ENCODE measurements at regions not wholly inside any gene's neighbourhood (a gene's known extent, or its start where the extent isn't known, plus 50 kb on each side); places are given as distances from the start of the nearest gene placed in this dataset.
A peak's percentile ranks its signal among the peaks of the same experiment; 100 is the strongest.

GRCh38 chr9:86732514-86733171 lies 214.7 kb downstream of the GAS1 start:
- no peak overlapping the region for H3K4me3 ChIP-seq (ENCODE audit: low read length)
- DNase-seq (ENCODE audit: low read depth), result peak; percentile 96
- TF ChIP-seq CTCF (IDR thresholded peaks at IDR 0.05; ENCODE audit: insufficient read depth, low read depth, low read length, missing control alignments), result no peak

DNA sequence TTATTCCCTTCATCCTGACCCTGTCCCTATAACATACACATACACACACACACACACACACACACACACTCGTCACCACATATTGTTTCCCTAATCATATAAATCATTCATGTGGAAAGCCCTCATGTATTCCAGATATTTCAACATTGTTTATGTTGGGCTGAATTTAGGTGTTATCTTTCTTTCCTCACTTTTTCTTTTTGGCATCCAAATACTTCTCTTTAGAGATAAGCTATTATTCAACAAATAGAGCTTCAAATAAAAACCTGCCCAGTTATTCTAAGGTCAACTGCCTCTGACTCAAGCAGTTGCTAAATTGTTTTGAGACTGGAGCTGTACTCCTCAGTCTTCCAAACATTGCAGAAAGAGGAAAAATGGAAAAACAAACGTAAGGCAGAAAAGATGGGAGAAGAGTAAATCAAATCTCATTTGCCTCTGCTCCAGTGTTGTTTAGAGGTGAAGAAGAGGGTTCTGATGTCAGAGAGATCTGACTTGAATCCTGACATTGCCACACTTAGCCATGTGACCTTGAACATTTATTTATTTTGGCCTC lies 215.7 kb downstream of the GAS1 start:
- DNase-seq (ENCODE audit: low read depth), result peak; percentile 41

DNA sequence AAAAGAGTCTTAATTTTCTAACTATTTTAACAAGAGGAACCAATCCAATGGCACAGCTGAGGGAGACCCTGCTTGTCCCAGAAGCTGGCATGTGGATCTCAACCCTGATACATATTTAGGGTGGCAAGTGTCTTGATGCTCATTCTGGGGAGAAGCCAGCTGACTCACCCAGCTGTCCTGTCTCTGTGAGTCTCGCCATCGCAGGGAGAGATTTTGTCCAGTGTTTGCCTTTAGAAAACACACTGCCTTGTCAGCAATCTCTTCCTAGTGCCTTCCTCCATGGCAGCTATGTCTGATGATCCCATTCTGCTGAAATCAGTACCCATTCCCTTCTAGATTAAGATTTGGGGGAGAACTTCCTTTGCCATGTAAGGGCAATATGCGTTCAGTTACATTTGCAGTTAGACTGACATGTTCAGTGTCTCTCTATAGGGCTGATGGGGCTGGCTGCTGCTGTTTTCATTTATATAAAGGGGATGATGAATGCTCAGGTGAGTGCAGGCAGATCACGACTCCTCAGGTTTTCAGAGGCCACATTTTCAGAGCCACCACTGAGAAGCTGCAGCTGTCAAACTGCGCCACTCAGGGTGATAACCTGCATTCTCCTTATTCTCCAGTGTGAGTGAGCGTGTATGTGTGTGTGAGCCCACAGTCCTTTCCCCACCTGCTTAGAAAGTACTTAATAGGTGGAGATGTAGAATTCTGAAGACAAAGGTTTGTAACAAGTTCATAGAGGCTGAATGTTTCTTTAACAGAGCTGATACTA lies 217.0 kb downstream of the GAS1 start:
- DNase-seq (ENCODE audit: low read depth), result no peak
- H3K4me3 ChIP-seq (ENCODE audit: low read length), result no peak overlapping the region
- TF ChIP-seq CTCF (IDR thresholded peaks at IDR 0.05; ENCODE audit: insufficient read depth, low read depth, low read length, missing control alignments), result no peak

More for the DNA sequence above, 215.7 kb downstream of the GAS1 start:
- no peak for TF ChIP-seq CTCF (IDR thresholded peaks at IDR 0.05; ENCODE audit: insufficient read depth, low read depth, low read length, missing control alignments)
- no peak overlapping the region for H3K4me3 ChIP-seq (ENCODE audit: low read length)

- H3K4me3 ChIP-seq (ENCODE audit: low read length), result no peak overlapping the region
- TF ChIP-seq CTCF (IDR thresholded peaks at IDR 0.05; ENCODE audit: insufficient read depth, low read depth, low read length, missing control alignments), result no peak
- no peak for DNase-seq (ENCODE audit: low read depth)
Measured at GRCh38 chr9:86724529-86724928, 222.8 kb downstream of the GAS1 start.

DNA sequence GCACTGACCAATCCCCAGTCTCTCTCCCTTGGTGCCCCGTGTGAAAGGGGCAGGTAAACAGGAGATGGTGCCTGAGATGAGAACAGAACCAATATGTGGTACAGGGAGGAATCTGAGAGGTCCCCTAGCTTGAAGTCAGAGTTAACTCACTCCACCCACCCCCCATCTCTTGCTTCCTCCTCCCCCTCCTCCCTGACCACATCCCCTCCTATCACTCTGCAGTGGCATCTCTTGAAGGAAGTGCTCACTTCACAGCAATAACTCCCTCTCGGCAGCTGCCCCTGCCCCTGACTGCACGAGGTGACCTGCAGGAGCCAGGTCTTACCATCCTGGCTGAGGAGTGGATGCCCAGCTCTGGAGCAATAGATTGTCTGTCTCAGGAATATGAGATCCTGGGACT lies 224.0 kb downstream of the GAS1 start:
- TF ChIP-seq CTCF (IDR thresholded peaks at IDR 0.05; ENCODE audit: insufficient read depth, low read depth, low read length, missing control alignments), result no peak
- DNase-seq (ENCODE audit: low read depth), result no peak
- H3K4me3 ChIP-seq (ENCODE audit: low read length), result no peak overlapping the region

- no peak overlapping the region for H3K4me3 ChIP-seq (ENCODE audit: low read length)
- no peak for TF ChIP-seq CTCF (IDR thresholded peaks at IDR 0.05; ENCODE audit: insufficient read depth, low read depth, low read length, missing control alignments)
- DNase-seq (ENCODE audit: low read depth), result no peak
Measured at GRCh38 chr9:86722706-86723075, 224.6 kb downstream of the GAS1 start.

All from epithelial cell of esophagus (primary cell).